PC-3 (cell line): ENCODE measurements at regions not wholly inside any gene's neighbourhood (a gene's known extent, or its start where the extent isn't known, plus 50 kb on each side); places are given as distances from the start of the nearest gene placed in this dataset.

ENCODE experiments used
- ATAC-seq: fragments of 200-7000 bp; cut with Tn5 transposase; 2 replicates; pipeline ENCODE4 v1.9.1; 2020; ENCODE audit warnings: mild to moderate bottlenecking, moderate library complexity
- BruUV-seq: library from RNA; stranded (reverse); fragments of 400-500 nt; replicated peaks from 2 replicates; lab custom pipeline; 2021; lab: Mats Ljungman, UMichigan
- CTCF ChIA-PET: fragments of 300-600 bp; sonication (Branson Sonifier 250); formaldehyde crosslinking; loops from one replicate; lab custom pipeline; 2022; ENCODE audit warnings: antibody characterized with exemption; lab: Charles Lee
- POLR2A ChIA-PET: fragments of 300-600 bp; sonication (Branson Sonifier 250); formaldehyde crosslinking; loops from one replicate; lab custom pipeline; 2022; ENCODE audit warnings: antibody characterized with exemption; ENCODE audit not compliant: unreplicated experiment; lab: Charles Lee
- DNase-seq: peaks from one replicate; pipeline ENCODE4 v3.0.0-alpha.2; 2015
- H2AFZ ChIP-seq: fragments of 300-600 bp; sonication (generic); 2 replicates; pipeline ENCODE4 v1.6.0; 2016; ENCODE audit warnings: antibody characterized with exemption, low read length
- H3F3A ChIP-seq: fragments of 300-600 bp; sonication (generic); one replicate; pipeline ENCODE4 v1.6.0; 2017; ENCODE audit warnings: antibody characterized with exemption, low read length, control low read depth, mild to moderate bottlenecking; ENCODE audit not compliant: unreplicated experiment
- H3K27ac ChIP-seq: fragments of 300-600 bp; sonication (generic); 2 replicates; pipeline ENCODE4 v1.5.1; 2016; ENCODE audit warnings: mild to moderate bottlenecking, low read length
- H3K27me3 ChIP-seq: fragments of 300-600 bp; sonication (generic); 2 replicates; pipeline ENCODE4 v1.6.1; 2016; ENCODE audit warnings: low read length, mixed read lengths
- H3K36me3 ChIP-seq: fragments of 300-600 bp; sonication (generic); 2 replicates; pipeline ENCODE4 v1.6.1; 2016; ENCODE audit warnings: low read depth, mixed run types, low read length, mixed read lengths
- H3K4me1 ChIP-seq: fragments of 300-600 bp; sonication (generic); 2 replicates; pipeline ENCODE4 v1.5.1; 2016; ENCODE audit warnings: low read length; ENCODE audit not compliant: insufficient read depth
- H3K4me2 ChIP-seq: fragments of 300-600 bp; sonication (generic); 2 replicates; pipeline ENCODE4 v1.6.0; 2016; ENCODE audit warnings: low read length
- H3K4me3 ChIP-seq: fragments of 300-600 bp; sonication (generic); 2 replicates; pipeline ENCODE4 v1.5.1; 2016; ENCODE audit warnings: mild to moderate bottlenecking, low read length, mixed read lengths
- H3K79me2 ChIP-seq: fragments of 300-600 bp; sonication (generic); 2 replicates; pipeline ENCODE4 v1.6.1; 2017; ENCODE audit warnings: low read length, mixed read lengths
- H3K9ac ChIP-seq: fragments of 300-600 bp; sonication (generic); 2 replicates; pipeline ENCODE4 v1.6.0; 2016; ENCODE audit warnings: mild to moderate bottlenecking, low read length
- H3K9me2 ChIP-seq: fragments of 300-600 bp; sonication (generic); replicated peaks from 2 replicates; pipeline ENCODE4 v1.6.1; 2016; ENCODE audit warnings: mixed run types, low read length, mixed read lengths
- H3K9me3 ChIP-seq: fragments of 300-600 bp; sonication (generic); 2 replicates; pipeline ENCODE4 v1.6.1; 2016; ENCODE audit warnings: low read length, mixed read lengths
- H4K20me1 ChIP-seq: fragments of 300-600 bp; sonication (generic); 2 replicates; pipeline ENCODE4 v1.6.1; 2016; ENCODE audit warnings: low read length, mixed read lengths
- EZH2 ChIP-seq: fragments of 300-600 bp; sonication (generic); IDR thresholded peaks from one replicate; pipeline ENCODE4 v1.6.1; 2017; ENCODE audit warnings: antibody characterized with exemption, mild to moderate bottlenecking, low read length; ENCODE audit not compliant: unreplicated experiment
- EZH2phosphoT487 ChIP-seq: fragments of 300-600 bp; sonication (generic); IDR thresholded peaks from 2 replicates; pipeline ENCODE4 v1.6.1; 2018; ENCODE audit warnings: mild to moderate bottlenecking, antibody characterized with exemption, low read length, borderline replicate concordance
- intact Hi-C: fragments of 100-400 bp; cut with micrococcal nuclease; formaldehyde crosslinking; loops from 2 replicates; pipeline ENCODE4 v1.9.0; 2023
- TF ChIP-seq, protein P1 (sequence below): fragments of 300-600 bp; sonication (generic); conservative IDR thresholded peaks from 2 replicates; pipeline ENCODE4 v1.5.1; 2017; ENCODE audit warnings: antibody characterized with exemption, low read depth, mild to moderate bottlenecking, low read length

DNA sequence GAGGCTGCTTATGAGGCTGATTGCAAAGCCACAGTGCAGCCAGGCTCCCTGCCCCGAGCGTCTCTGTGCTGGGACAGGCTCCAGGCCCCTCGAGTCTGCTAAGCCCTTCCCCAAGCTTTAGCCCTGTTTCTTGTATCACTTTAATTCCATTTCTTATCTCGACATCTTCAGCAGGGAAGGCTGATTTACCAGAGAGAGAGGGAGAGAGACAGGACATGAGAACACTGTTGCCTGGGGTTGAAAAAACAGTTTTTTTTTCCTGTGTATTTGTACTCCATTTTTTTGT, 386.5 kb downstream of the SMOC2 start:
- Histone ChIP-seq H3K9me2 (no peaks in the 10 kb centered on the region), H3F3A (no peaks in the 10 kb centered on the region), H3K4me1 (no peaks in the 10 kb centered on the region; the same call in 1 of the 2 replicates), H3K4me3 (no peak overlapping the region), H4K20me1 (no peaks in the 10 kb centered on the region), H3K27ac (no peak overlapping the region), H3K9me3 (no peaks in the 10 kb centered on the region), H2AFZ (no peak overlapping the region), H3K4me2 (no peak overlapping the region), H3K79me2 (no peaks in the 10 kb centered on the region), H3K9ac (no peak overlapping the region), H3K36me3 (no peaks in the 10 kb centered on the region), H3K27me3 (peaks cover 8% of the 10 kb centered on the region)
- BruUV-seq = no TSS peak
- TF ChIP-seq EZH2phosphoT487 = no peak
- TF ChIP-seq, protein P1, sequence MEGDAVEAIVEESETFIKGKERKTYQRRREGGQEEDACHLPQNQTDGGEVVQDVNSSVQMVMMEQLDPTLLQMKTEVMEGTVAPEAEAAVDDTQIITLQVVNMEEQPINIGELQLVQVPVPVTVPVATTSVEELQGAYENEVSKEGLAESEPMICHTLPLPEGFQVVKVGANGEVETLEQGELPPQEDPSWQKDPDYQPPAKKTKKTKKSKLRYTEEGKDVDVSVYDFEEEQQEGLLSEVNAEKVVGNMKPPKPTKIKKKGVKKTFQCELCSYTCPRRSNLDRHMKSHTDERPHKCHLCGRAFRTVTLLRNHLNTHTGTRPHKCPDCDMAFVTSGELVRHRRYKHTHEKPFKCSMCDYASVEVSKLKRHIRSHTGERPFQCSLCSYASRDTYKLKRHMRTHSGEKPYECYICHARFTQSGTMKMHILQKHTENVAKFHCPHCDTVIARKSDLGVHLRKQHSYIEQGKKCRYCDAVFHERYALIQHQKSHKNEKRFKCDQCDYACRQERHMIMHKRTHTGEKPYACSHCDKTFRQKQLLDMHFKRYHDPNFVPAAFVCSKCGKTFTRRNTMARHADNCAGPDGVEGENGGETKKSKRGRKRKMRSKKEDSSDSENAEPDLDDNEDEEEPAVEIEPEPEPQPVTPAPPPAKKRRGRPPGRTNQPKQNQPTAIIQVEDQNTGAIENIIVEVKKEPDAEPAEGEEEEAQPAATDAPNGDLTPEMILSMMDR = no peak
- no peak for TF ChIP-seq EZH2
- DNase-seq (no peak), ATAC-seq (no peak)
- POLR2A ChIA-PET = no interaction called here
- intact Hi-C loops = no loop called here
- CTCF ChIA-PET = no interaction called here

DNA sequence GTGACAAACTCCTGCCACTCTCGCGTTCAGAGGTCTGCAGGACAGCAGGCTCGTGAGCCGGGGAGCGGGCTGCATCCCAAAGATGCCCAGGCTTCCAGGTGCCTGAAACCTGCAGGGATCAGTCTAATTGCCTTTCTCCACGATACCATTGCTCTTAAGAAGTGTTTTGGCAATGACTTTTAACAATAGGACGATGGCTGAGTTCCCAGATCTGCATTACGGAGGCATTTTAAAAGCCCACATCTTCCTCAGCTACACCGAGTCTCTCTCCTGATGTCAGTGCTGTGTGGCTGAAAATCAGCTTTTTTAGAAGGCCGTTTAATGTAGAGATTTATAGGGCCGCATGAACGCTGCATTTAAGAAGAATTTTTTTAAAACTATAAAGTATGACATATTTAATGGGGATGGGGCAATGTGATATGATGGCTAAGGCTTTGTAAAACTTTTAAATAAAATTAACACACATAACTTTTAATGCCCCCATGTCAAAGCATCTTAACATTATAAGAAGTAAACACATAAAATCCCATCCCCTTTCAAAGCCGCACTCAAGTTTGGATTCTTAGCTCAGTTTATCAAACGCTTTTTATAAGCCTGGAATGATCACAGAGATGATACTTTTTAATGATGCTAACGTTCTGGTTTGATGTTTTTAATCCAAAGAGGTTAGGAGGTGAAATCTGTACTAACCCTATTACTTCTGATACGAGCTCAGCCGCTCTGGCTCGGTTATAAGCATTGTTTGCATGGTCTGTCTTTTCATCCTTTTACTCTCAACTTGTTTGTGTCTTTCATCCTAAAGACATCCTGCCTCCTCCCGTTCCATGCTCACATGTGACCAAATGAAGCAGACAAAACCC, 386.0 kb downstream of the SMOC2 start:
- CTCF ChIA-PET = no interaction called here
- H3K27me3 ChIP-seq = peaks cover 8% of the 10 kb centered on the region

DNA sequence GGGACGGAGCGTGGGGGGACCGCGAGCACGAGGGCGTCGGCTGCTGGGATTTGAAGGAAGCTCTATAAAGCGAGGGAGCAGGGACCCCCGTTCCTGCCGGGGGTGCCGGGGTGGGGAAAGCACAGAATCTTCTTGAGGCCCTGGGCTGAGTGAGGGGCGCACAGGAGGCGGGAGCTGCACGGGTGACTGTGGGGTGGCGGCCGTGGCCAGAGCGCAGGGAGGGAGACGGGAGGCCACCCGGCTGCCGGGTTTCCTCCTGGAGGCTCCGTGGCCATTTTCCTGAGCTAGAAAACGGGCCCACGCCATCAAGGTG, 385.1 kb downstream of the SMOC2 start:
- TF ChIP-seq EZH2phosphoT487 (no peak), EZH2 (no peak)
- TF ChIP-seq, protein P1 = no peak
- no peak overlapping the region for H2AFZ ChIP-seq
- BruUV-seq = no TSS peak
- H3K4me3 ChIP-seq = no peak overlapping the region
- ChIA-PET POLR2A (no interaction called here), CTCF (no interaction called here)
- no peak overlapping the region for H3K27ac ChIP-seq
- no peak overlapping the region for H3K4me2 ChIP-seq
- no peak for ATAC-seq
- H3F3A ChIP-seq = no peaks in the 10 kb centered on the region
- H3K27me3 ChIP-seq = peaks cover 11% of the 10 kb centered on the region
- no peaks in the 10 kb centered on the region for H3K9me2 ChIP-seq
- H3K79me2 ChIP-seq = no peaks in the 10 kb centered on the region
- no peak overlapping the region for H3K9ac ChIP-seq
- intact Hi-C loops = no loop called here
- H4K20me1 ChIP-seq = no peaks in the 10 kb centered on the region
- H3K9me3 ChIP-seq = no peaks in the 10 kb centered on the region
- no peaks in the 10 kb centered on the region for H3K36me3 ChIP-seq
- DNase-seq = no peak
- no peaks in the 10 kb centered on the region; the same call in 1 of the 2 replicates for H3K4me1 ChIP-seq

More for the DNA sequence above, 386.0 kb downstream of the SMOC2 start:
- Histone ChIP-seq H3K9me3 (no peaks in the 10 kb centered on the region), H3K9ac (no peak overlapping the region), H3F3A (no peaks in the 10 kb centered on the region), H3K36me3 (no peaks in the 10 kb centered on the region), H2AFZ (no peak overlapping the region), H3K4me3 (no peak overlapping the region), H3K4me1 (no peaks in the 10 kb centered on the region; the same call in 1 of the 2 replicates), H3K79me2 (no peaks in the 10 kb centered on the region), H3K4me2 (no peak overlapping the region), H3K9me2 (no peaks in the 10 kb centered on the region), H3K27ac (no peak overlapping the region), H4K20me1 (no peaks in the 10 kb centered on the region)
- ATAC-seq (no peak), DNase-seq (no peak)
- no TSS peak for BruUV-seq
- intact Hi-C loops = no loop called here
- TF ChIP-seq, protein P1 = no peak
- TF ChIP-seq EZH2 = no peak
- TF ChIP-seq EZH2phosphoT487 = no peak
- POLR2A ChIA-PET = no interaction called here
